ENCODE measurements at regions not wholly inside any gene's neighbourhood (a gene's known extent, or its start where the extent isn't known, plus 50 kb on each side); places are given as distances from the start of the nearest gene placed in this dataset.

DNA sequence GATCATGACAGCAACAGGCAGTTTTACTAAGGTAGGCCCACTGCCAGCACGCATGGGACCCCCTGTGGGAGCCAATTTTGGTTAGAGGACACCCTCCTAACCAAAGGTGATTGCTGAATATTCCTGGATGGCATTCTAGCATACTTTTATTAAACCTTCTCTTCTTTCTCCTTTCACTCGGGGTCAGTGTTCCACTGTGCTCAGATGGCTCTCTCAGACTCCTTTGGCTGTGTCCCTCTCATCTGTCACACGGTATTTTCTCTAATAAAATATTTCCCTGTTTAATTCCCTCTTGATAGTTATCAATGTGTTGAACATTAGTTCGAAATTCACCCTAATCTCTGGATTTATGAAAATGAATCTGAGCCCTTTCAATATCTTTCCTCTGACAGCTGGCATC is 1315.3 kb downstream of the FSTL5 start:
- TF ChIP-seq POLR2A (IDR thresholded peaks at IDR 0.05) = no peak
- TF ChIP-seq, protein P1, sequence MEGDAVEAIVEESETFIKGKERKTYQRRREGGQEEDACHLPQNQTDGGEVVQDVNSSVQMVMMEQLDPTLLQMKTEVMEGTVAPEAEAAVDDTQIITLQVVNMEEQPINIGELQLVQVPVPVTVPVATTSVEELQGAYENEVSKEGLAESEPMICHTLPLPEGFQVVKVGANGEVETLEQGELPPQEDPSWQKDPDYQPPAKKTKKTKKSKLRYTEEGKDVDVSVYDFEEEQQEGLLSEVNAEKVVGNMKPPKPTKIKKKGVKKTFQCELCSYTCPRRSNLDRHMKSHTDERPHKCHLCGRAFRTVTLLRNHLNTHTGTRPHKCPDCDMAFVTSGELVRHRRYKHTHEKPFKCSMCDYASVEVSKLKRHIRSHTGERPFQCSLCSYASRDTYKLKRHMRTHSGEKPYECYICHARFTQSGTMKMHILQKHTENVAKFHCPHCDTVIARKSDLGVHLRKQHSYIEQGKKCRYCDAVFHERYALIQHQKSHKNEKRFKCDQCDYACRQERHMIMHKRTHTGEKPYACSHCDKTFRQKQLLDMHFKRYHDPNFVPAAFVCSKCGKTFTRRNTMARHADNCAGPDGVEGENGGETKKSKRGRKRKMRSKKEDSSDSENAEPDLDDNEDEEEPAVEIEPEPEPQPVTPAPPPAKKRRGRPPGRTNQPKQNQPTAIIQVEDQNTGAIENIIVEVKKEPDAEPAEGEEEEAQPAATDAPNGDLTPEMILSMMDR (IDR thresholded peaks at IDR 0.05) = no peak
